ENCODE measurements at regions not wholly inside any gene's neighbourhood (a gene's known extent, or its start where the extent isn't known, plus 50 kb on each side); places are given as distances from the start of the nearest gene placed in this dataset.

DNA sequence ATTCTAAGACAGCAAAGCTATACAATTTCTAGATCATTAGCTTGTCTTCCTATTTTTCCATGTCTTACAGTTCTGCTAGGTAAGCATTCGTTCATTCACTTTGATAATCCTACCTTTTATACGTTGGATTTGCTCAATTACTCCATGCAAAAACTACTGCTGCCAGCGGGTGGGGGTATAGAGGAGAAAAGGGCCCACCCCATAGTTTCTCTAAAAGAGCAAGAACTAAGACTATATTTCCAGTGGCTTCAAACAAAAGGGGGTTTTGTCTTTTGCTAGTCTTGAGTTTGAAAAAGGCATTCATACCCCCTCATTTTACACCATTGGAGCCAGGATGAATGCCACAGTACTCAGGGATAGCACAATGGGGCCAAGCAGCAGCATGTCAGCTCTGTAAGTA lies 155.7 kb downstream of the WT1 start:
- TF ChIP-seq, protein P1, sequence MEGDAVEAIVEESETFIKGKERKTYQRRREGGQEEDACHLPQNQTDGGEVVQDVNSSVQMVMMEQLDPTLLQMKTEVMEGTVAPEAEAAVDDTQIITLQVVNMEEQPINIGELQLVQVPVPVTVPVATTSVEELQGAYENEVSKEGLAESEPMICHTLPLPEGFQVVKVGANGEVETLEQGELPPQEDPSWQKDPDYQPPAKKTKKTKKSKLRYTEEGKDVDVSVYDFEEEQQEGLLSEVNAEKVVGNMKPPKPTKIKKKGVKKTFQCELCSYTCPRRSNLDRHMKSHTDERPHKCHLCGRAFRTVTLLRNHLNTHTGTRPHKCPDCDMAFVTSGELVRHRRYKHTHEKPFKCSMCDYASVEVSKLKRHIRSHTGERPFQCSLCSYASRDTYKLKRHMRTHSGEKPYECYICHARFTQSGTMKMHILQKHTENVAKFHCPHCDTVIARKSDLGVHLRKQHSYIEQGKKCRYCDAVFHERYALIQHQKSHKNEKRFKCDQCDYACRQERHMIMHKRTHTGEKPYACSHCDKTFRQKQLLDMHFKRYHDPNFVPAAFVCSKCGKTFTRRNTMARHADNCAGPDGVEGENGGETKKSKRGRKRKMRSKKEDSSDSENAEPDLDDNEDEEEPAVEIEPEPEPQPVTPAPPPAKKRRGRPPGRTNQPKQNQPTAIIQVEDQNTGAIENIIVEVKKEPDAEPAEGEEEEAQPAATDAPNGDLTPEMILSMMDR (IDR thresholded peaks at IDR 0.05) = peak in 1 of 5 experiments; percentile 6
- TF ChIP-seq POLR2A (IDR thresholded peaks at IDR 0.05) (no peak), EP300 (IDR thresholded peaks at IDR 0.05) (no peak)

All from tibial nerve (tissue), 4 donors.